Kidney (tissue), 13 donors: ENCODE measurements at regions not wholly inside any gene's neighbourhood (a gene's known extent, or its start where the extent isn't known, plus 50 kb on each side); places are given as distances from the start of the nearest gene placed in this dataset.

Experiments used
- DNase-seq, 5 donors: peaks; one replicate each; pipeline ENCODE4 v3.0.0-alpha.2; 2013 to 2020
- FAIRE-seq: peaks from 2 replicates; lab custom pipeline; 2012; peaks lifted over from hg19 to GRCh38; lab: Jason Lieb, UNC
- H3K27ac ChIP-seq, 2 donors: one replicate each; pipeline ENCODE4 v1.7.0; 2013; ENCODE audit warnings: low read depth in 2 of 2, low read length in 2 of 2, inconsistent platforms in 1 of 2
- H3K27me3 ChIP-seq: one replicate; pipeline ENCODE4 v1.7.1; 2013; ENCODE audit warnings: low read length, inconsistent platforms; ENCODE audit not compliant: control insufficient read depth, insufficient read depth
- H3K36me3 ChIP-seq, 3 donors: one replicate each; pipeline versions ENCODE4 v1.7.0 to v1.7.1; 2013; ENCODE audit warnings: low read length in 3 of 3, control low read depth in 1 of 3, inconsistent platforms in 1 of 3; ENCODE audit not compliant: insufficient read depth in 3 of 3, control insufficient read depth in 2 of 3
- H3K4me1 ChIP-seq, 3 donors: one replicate each; pipeline versions ENCODE4 v1.7.0 to v1.7.1; 2013; ENCODE audit warnings: low read length in 3 of 3, inconsistent platforms in 1 of 3, low read depth in 1 of 3; ENCODE audit not compliant: control insufficient read depth in 2 of 3, insufficient read depth in 2 of 3
- H3K4me3 ChIP-seq, 3 donors: one replicate each; pipeline versions ENCODE4 v1.7.0 to v1.8.1; 2013; ENCODE audit warnings: low read length in 3 of 3, control low read depth in 1 of 3, inconsistent platforms in 1 of 3
- H3K9ac ChIP-seq, 3 donors: one replicate each; pipeline versions ENCODE4 v1.7.0 to v1.7.1; 2013; ENCODE audit warnings: low read length in 3 of 3, control low read depth in 1 of 3, inconsistent platforms in 1 of 3
- H3K9me3 ChIP-seq, 3 donors: one replicate each; pipeline versions ENCODE4 v1.7.0 to v1.7.1; 2013; ENCODE audit warnings: low read length in 3 of 3, control low read depth in 1 of 3, inconsistent platforms in 1 of 3; ENCODE audit not compliant: control insufficient read depth in 2 of 3, insufficient read depth in 1 of 3
- intact Hi-C: fragments of 100-400 bp; cut with DNase I; formaldehyde crosslinking; loops from one replicate; pipeline ENCODE4 v1.11.1; 2022
- TF ChIP-seq, protein P1 (sequence below): IDR thresholded peaks from 3 replicates; pipeline ENCODE4 v1.5.1; 2012; ENCODE audit warnings: mild to moderate bottlenecking, moderate library complexity, borderline replicate concordance; ENCODE audit not compliant: insufficient read depth; ENCODE audit errors: extremely low read depth
- donor health status: control.
- donor health status: control.
- donor health status: control.
- donor health status: control.
- donor health status: control.
- donor health status: DM: yes; HTN: yes; CAD: no.
- donor health status: Normal renal cell carcinoma (clear cell type).

DNA sequence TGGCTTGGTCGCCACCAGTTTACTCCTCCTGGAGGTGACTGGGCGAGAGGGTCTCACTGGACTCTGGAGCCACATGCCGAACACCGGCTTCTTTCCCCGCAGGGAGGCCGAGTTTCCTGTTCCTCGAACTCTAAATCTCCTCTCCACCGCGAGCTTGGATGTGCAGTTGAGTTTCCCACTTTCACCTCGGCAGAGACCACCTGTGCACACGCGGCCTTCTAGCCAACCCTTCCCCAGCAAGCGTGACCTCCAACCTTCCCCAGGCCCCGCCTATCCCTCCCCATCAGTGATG lies 380.1 kb downstream of the IRX2 start:
- FAIRE-seq (no peak), DNase-seq (no peak)
- Histone ChIP-seq H3K9me3 (peaks cover 0 to 6% (median 0%) of the 10 kb centered on the region in 3 donors), H3K4me1 (no peaks in the 10 kb centered on the region), H3K27ac (no peak overlapping the region), H3K36me3 (no peaks in the 10 kb centered on the region), H3K9ac (no peak overlapping the region), H3K4me3 (no peak overlapping the region), H3K27me3 (no peaks in the 10 kb centered on the region)
- intact Hi-C loops = no loop called here
- TF ChIP-seq, protein P1, sequence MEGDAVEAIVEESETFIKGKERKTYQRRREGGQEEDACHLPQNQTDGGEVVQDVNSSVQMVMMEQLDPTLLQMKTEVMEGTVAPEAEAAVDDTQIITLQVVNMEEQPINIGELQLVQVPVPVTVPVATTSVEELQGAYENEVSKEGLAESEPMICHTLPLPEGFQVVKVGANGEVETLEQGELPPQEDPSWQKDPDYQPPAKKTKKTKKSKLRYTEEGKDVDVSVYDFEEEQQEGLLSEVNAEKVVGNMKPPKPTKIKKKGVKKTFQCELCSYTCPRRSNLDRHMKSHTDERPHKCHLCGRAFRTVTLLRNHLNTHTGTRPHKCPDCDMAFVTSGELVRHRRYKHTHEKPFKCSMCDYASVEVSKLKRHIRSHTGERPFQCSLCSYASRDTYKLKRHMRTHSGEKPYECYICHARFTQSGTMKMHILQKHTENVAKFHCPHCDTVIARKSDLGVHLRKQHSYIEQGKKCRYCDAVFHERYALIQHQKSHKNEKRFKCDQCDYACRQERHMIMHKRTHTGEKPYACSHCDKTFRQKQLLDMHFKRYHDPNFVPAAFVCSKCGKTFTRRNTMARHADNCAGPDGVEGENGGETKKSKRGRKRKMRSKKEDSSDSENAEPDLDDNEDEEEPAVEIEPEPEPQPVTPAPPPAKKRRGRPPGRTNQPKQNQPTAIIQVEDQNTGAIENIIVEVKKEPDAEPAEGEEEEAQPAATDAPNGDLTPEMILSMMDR = no peak

DNA sequence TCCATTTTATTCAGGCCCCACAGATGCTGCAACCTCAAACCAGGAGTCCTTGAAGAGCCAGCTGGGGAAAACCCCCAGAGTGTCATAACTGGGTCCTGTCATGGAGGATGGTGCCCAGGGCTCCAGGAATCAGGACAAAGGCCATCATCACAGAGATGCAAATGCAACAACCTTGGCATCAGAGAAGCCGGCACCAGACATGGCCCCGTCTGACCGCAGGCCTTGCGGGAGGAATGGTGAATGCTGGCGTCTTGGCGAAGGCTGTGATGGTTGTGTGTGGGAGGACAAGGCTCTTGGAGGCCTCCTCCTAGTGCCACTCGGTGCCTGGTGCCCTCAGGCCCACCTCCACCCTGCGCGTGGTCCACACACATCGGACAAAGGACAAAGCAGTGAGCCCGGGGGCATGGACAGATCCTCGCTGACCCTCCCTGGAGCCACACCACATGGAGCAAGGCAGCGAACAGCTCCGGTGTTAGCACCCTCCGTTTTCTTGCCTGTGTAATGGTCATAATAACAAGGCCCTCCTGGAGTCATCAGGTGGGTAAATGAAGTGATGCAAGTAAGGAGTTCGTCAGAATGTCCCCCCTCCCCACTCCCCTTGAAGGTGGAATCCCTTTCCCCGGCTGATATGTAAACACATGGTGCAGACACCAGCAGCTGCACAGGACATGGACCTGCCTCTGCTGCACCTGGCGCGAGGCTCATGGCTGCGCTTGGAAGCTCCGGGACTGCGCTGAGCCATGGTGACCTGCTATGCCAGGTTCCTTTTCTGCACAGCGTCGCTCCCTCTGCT lies 380.7 kb downstream of the IRX2 start:
- intact Hi-C loops = no loop called here
- H3K27ac ChIP-seq = no peak overlapping the region
- no peak overlapping the region for H3K4me3 ChIP-seq
- FAIRE-seq (no peak), DNase-seq (no peak)
- peaks cover 0 to 6% (median 0%) of the 10 kb centered on the region in 3 donors for H3K9me3 ChIP-seq
- H3K27me3 ChIP-seq = no peaks in the 10 kb centered on the region
- no peaks in the 10 kb centered on the region for H3K4me1 ChIP-seq
- TF ChIP-seq, protein P1 = no peak
- no peaks in the 10 kb centered on the region for H3K36me3 ChIP-seq
- no peak overlapping the region for H3K9ac ChIP-seq

DNA sequence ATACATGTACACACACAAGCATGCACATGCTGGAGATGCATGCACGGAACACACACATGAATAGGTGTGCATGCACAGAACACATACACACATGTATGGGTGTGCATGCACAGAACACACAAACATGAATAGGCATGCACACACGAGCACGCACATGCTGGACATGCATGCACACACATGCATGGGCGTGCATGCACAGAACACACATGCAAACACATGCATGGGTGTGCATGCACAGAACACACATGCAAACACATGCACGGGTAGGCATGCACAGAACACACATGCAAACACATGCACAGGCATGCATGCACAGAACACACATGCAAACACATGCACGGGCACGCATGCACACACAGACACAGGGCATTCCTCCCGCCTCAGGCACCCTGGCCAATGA lies 382.3 kb downstream of the IRX2 start:
- intact Hi-C loops = no loop called here
- Histone ChIP-seq H3K9me3 (peaks cover 0 to 15% (median 0%) of the 10 kb centered on the region in 3 donors), H3K27me3 (no peaks in the 10 kb centered on the region), H3K36me3 (no peaks in the 10 kb centered on the region), H3K9ac (no peak overlapping the region), H3K4me1 (no peaks in the 10 kb centered on the region), H3K4me3 (no peak overlapping the region), H3K27ac (no peak overlapping the region)
- TF ChIP-seq, protein P1 = no peak
- FAIRE-seq = no peak
- no peak for DNase-seq

DNA sequence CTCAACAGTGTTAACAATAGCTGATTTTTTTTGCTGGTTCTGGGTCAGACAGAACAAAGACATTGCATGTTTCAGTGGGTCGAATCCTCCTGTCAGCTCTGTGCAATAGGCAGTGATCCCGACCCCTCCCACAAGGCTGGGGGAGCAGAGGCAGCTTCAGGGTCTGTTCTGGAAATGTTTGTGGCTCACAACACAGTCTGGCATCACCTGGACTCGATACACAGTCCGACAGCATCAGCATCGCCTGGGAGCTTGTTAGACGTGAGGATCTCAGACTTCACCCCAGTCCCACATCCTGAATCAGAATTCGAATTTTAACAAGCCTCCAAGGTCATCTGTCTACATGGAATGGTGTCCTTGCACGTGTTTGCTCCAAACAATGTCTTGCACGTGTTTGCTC lies 384.7 kb downstream of the IRX2 start:
- no peaks in the 10 kb centered on the region for H3K4me1 ChIP-seq
- H3K9ac ChIP-seq = no peak overlapping the region
- no peaks in the 10 kb centered on the region for H3K27me3 ChIP-seq
- DNase-seq (no peak), FAIRE-seq (no peak)
- TF ChIP-seq, protein P1 = no peak
- no peaks in the 10 kb centered on the region for H3K36me3 ChIP-seq
- intact Hi-C loops = no loop called here
- peaks cover 0 to 15% (median 0%) of the 10 kb centered on the region in 3 donors for H3K9me3 ChIP-seq
- no peak overlapping the region for H3K27ac ChIP-seq
- no peak overlapping the region for H3K4me3 ChIP-seq
